Medulla oblongata (tissue), 1 donor: ENCODE measurements at regions not wholly inside any gene's neighbourhood (a gene's known extent, or its start where the extent isn't known, plus 50 kb on each side); places are given as distances from the start of the nearest gene placed in this dataset.

ENCODE experiments used
- DNase-seq: peaks from one replicate; pipeline ENCODE4 v3.0.0-alpha.2; 2015; ENCODE audit errors: extremely low spot score

DNA sequence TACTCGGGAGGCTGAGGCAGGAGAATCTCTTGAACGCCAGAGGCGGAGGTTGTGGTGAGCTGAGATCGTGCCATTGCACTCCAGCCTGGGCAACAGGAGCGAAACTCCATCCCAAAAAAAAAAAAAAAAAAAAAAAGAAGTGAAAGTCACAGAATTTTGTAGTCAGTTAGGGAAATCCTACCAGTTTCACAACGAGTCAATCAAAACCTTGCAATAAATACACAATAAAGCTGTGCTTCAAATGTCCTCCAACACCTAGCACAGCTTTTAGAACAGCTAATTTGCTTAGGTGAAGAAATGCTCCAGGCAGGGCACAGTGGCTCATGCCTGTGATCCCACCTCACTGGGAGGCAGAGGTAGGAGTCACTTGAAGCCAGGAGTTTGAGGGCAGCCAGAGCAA, 112.8 kb upstream of the ATF7IP start:
- DNase-seq: no peak

DNA sequence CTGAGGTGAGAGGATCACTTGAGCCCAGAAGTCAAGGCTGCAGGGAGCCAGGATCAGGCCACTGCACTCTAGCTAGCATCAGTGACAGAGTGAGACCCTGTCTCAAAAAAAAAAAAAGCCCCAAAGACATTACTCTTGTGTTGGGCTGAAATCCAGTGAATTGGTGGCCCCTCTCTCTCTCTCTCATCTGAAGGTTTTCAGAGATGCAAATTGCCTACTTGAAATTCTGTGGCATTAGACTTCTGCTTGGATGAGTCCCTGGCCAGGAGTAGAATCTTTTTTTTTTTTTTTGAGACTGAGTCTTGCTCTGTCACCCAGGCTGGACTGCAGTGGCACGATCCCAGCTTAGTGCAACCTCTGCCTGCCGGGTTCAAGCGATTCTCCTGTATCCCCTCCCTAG, 112.0 kb upstream of the ATF7IP start:
- DNase-seq: no peak

DNA sequence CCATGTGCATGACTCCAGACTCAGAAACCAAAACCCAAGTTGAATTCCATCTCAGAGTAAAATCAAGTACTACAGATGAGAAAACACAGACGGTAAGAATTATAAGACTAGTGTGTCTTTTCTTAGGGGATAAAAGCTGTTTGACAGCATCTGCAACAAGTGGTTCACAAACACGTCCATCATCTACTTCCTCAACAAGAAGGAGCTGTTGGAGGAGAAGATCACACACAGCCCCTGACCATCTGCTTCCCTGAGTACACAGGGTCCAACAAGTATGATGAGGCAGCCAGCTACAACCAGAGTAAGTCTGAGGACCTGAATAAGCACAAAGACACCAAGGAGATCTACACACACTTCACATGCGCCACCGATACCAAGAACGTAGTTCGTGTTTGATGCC, 110.7 kb upstream of the ATF7IP start:
- DNase-seq: no peak

DNA sequence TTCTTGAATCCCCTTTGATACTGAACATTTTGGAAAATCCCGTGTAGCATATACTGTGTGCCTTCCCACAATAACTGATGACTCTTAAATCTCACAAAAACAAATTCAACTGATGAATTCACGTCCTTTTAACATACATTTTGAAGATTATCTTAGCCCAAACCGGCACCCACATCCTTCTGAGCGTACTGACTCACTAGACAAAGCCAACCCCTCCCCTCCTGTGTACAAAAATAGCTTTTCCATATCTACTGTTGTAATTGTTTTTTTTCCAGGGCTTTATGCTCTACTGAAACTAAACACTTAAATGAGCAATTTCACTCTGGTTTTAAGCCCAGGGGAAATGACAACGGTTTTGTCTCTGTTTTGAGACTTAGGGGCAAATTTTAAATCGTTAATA, 109.4 kb upstream of the ATF7IP start:
- no peak for DNase-seq

DNA sequence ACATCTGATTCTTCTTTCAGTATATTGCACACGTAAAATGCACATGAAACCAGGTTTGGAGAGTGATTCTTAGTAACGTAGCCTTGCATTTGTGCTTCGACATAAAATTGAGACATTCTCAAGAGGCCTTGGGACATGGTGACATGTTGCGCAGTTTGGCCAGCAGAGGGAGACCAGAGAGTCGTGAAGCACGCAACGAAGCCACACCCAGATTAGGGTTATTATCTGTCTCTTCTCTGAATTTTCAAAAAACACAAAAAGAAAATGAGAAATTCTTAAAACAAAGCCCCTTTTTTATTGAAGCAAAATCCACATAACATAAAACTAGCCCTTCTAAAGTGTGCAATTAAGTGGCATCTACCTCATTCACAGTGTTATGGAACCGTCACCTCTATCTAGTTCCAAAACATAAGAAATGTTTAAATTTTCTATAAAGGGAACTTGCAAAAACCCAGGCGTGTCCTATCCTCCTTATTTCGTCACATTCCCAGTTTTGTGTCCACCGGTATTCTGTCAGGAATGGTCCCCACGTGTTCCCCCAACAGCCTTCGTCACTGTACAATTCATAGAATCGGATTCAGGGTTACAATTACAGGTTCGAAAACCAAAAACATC, 108.8 kb upstream of the ATF7IP start:
- peak; percentile 77 for DNase-seq

DNA sequence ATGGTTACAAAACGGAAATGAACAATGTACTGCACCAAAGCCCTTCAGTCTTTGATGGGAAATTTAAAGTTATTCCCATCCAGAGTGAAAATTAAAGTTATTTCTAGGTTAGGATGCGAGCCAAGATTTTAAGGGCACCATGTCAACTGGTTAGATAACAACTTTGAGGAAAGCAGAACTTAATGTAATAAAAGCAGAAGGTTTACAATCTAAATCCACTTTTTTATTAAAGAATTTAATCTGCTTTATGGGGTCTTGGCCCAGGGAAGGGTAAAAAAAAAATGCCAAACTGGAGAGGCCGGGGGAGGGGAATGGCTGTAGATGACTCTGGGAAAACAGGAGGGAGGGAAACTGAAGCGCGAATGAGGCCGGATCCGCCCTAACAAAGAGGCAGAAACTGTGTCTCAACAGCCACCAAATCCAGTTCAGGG, 108.2 kb upstream of the ATF7IP start:
- DNase-seq: no peak

DNA sequence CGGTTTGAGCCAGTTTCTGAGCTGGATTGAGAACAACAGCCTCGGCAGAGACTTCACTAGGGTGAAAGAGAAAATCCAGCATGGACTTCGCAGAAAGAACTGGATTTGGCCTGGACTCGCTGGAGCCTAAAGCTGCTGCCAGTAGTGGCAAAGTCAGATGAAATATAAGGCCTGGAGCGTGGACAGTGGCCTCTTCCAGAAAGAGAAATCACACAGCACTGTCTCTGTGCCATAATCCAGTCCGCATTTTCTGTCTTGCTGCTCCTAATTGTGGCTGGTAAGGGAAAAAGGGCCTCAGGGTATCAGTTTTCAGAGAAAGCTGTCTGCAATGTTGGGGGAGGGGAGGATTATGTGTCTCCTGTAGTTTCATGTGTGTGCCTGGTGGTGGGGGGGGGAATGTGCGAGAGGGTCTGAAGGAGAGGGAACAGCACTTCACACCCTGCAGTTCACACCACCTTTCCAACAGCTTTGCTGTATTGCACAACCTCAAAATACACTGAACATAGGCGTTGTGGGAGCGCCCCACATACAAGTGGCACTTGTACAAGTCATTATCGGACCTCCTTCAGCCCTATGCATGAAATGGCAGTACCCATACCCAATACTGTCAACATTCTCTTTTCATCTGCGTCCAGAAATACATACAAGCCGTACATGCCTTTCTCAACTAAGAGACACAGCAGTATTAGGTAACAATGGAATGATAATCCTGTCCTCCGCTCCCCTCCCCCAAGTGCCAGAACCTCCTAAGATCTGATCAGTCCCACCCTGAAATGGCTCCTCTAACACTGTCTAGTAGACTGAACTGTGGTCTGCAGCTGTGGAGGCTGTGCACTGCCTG, 107.5 kb upstream of the ATF7IP start:
- DNase-seq: peak; percentile 97

DNA sequence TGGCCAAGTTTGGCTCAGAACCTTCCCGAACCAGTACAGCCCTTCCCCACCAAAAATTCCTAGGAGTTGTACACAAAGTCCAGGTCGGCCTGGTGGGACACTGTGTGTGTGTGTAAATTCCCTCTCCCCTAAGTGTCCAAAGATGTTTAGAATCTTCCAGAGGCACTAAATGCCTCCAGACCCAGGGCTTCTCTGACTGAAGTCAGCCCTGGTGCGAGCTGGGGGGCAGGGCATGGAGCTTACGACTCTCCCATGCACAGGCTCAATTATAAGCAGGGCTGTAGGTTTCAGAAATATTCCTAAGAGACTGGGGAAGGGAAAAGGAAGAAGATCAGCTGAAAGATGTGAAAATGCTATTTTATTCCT, 106.9 kb upstream of the ATF7IP start:
- no peak for DNase-seq

DNA sequence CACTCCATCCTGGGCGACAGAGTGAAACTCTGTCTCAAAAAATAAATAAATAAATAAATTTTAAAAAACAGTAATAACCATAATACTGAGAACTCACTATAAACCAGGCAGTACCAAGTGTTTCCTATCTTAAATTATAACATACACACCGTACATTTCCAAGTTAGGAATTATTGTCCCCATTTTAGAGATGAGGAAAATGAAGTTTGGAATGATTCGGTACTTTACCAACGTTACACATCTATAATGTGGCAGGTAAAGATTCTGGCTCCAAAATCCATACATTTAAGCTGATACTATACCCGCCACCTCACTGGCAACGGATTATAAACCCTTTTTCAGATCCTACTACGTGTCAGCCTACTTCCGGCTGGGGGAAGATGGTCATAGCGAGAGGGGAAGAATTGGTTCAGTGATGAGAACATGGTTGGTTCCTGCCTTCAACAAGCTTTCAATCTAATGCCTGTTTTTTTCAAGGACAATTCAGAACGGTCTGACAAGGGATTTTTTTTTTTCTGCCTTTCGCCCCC, 105.9 kb upstream of the ATF7IP start:
- no peak for DNase-seq

DNA sequence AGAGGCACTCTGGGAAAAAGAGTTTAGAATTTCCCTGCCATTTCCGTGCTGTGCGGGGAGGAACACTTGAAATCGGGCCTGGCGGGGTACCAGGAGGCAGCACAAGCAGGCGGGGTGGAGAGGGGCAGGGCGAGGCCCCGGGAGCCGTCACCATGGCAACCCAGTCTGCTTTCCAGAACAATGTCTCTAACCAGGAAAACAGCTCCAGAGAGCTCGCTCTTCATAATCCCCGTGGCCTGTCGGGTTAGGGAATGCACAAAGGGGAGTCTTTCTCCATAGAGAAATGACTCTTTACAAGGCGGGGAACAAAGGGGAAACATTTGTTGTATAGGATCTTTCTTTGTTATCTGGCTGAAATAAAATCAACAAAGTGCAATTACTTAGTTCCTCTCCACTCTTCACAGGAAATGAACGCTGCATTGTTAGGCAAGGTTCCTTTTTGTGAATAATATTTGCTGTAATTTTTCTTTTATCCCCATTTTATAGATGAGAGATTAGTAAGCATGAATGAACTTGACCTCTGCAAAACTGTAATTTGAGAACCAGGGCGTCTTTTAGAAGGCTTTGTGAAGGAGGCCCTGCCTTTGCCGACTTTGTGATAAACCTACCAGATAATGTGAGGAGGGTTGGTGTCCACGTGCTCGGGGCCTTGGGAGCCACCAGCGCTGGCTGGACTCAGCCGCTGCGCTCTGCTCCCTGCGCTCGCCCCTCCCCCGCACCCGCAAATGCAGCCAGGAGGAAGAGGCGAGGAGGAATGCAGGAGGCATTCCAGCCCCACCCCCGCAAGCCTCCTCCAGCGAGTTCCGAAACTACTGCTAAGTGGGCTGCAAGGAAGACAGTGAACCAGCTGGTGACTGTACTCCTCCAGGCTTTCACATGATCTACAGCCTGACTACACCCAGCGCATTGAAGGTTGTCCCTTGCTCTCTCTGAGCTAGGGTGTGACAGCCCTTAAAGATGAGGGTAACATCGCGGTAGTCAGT, 105.2 kb upstream of the ATF7IP start:
- peak; percentile 85 for DNase-seq

DNA sequence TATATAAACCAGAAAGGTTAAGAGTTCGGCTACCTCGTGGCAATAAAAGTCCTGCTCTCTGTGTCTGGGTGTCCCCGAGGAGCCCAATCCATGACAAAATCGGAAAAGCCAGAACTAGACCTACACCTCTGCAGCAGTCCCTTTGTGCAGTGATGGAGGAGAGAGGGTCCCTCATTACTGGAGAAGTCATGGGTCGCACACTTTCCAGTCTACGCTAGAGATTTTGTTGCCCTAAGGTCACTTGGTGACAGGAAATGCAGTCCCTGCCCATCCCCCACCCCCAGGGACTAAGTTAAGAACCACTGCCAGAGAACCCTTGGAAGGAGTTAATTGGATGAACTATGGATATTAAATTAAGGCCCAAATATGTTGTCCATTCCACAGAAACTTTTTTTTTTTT, 104.4 kb upstream of the ATF7IP start:
- DNase-seq: no peak

DNA sequence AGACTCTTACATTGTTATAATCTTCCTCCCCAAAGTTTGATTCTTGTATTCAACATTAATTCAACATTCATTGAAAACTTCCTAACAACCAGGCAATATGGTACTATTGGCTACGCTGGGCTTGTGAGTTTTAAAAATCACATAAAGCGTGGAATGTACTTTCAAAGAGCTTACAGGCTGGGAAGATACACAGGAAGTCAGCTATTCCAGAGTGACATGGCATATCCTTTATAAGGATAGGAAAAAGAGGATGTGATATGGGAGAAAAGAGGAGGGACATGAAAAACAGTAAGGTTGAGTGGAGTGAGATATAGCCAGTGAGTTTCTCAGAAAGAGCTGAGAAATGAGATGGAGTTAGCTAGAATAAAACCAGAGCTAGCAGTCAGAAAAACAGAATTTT, 103.6 kb upstream of the ATF7IP start:
- no peak for DNase-seq

DNA sequence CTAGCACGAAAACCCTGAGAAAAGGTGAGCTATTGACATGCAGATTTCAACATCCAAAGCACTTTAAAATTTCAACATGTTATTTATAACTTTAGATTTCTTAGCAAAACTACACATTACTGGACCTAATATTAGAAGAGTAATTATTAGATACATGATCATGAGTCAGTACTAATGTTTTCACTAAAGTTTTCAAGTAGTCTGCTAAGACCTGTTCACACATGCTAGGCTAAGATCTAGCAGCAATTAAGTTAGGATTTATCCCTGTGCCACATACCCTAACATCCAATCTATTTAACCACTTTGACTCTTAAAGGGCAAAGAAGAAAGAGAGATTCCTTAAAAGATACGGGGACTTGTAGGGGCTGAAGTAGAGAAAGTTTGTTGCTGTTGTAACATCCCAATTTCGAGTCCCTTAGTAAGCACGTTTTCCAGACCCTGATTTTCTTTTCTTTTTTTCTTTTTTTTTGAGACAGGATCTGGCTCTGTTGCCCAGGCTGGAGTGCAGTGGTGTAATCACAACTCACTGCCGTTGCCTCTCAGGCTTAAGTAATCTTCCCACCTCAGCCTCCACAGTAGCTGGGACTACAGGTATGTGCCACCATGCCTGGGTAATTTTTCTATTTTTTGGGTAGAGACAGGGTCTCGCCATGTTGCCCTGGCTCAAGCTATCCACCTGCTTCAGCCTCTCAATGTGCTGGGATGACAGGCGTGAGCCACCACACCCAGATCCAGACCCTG, 102.5 kb upstream of the ATF7IP start:
- DNase-seq: no peak

DNA sequence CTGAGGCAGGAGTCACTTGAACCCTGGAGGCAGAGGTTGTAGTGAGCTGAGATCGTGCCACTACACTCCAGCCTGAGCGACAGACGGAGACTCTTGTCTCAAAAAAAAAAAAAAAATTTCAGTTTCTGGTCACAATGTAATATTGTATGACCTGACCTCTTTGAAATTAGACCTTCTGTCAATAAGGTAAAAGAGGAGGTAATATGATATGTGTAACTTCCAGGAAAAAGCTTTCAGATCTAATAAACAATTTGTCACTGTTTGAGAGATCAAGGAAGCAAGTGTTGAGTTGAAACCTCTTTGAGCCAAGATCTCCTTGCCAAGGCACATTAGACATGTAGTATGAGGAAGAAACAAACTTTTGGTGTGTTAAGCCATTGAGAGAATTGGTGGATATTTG, 101.7 kb upstream of the ATF7IP start:
- no peak for DNase-seq

DNA sequence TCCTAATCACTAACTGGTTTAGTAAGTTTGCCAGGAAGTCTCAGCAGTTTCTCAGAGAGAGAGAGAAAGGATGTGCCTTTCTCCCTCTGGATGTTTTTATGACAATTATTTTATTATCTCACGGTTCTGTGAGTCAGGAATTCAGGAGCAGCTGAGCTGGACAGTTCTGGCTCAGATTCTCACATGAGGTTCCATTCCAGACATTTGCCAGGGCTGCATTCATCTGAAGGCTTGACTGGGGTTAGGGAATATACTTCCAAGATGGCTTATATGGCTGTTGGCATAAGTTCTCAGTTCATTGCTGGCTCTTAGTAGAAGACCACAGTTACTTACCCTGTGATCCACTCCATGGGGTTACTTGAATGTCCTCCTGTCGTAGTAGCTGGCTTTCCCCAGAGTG, 101.2 kb upstream of the ATF7IP start:
- no peak for DNase-seq

DNA sequence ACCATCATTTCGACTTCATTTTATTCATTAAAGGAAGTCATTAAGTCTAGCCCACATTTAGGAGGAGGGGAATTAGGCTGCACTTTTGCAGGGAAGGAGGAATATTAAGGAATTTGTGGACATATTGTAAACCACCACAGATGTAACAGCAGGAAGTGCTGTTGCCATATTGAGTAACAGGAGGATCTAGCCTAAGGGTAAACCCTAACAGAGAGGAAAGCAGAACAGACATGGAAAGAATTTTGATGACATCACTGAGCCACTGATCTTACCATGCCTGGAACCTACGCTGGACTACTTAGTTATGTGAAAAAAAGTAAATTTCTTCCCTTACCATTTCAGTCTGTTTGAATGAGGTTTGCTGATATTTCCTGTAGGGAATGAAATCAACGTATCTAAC, 100.7 kb upstream of the ATF7IP start:
- DNase-seq: no peak

DNA sequence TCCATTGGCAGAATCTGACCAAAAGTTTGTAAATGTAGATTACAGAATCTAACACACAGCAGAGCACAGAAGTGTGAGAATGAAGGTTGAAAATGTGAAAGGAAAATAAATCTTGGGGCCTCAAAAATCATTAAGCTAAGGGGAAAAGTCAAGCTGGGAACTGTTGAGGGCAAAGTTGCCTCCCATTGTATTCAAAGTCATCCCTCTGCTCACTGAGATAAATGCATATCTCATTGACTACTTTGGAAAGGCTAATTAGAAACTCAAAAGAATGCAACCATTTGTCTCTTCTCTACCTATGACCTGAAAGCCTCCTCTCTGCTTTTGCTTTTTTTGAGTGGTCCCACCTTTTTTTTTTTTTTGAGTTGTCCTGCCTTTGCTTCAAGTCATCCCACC, 97.4 kb upstream of the ATF7IP start:
- DNase-seq: no peak

DNA sequence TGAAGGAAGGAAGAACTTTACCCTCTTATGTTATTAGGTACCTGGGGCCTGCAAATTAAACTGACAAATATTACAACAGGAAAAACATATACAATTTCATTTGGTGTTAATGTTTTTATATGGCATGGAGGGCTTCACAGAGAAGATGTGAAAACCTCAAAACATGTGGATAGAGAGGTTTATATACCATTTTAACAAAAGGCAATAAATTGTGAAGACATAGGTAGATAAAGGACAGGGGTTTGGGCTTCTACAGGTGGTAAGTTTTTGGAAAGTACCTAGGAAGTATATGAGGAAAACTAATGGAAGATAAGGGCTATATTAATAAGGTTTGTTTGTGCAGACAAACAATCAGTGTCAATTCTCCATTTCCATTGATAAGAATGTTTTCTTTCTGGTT, 95.1 kb upstream of the ATF7IP start:
- no peak for DNase-seq

DNA sequence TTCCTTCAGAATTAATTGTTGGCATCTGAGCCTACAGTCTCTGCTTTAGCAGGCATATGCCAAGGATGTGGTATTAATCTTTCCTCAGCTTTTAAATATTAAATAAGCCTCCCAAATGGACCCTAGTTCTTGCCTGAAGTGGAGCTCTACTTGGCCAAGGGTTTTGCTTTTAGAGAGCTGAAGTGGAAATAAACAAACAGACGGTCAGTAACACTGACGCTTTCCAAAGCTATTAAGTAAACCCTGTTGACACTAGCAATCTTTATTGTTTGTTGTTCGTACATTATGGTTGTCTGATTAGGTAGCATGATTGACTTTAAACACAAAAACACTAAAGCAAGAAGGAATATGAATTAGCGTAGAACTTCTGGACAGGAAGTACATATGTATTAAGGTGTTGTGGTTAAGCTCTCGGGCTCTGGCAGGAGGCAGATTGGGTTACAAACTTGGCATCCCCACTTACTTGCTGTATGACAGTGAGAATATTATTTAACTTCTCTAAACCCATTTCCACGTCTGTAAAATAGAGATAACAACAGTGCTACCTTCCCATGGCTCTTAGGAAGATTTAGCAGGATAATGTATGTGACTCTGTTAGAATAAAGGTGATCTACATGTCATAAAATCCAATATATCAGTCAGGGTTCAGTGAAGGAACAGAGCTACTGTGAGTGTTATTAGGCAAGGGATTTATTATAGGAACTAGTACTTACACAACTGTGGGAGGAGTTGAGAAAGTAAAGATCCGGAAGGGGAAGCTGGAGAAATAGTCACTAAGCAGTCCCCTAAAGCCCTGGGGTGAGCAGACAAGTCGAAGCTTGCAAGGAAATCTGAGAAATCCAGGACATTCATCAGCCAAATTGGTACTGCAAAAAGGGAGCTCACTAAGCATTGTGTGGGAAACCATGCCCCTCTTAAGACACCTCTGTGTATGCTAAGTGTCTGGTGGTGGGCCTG, 92.2 kb upstream of the ATF7IP start:
- DNase-seq: peak; percentile 70

DNA sequence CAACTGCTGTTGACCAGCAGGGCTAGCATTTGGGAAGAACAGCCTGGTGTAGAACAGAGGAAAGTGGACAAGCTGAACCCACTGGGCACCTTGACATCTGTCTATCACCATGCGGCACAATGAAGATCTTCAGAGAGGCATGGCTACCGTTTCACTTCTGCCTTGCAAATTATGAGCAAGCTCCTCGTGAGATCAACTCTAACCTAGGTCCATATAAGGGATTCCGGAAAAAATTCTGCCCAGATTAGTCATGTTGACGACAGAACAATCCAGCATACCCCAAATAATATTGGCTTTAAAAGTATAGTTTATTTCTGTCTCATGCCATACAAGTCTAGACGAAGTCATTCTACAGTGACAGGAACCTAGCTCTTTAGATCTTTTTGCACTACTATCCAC, 91.6 kb upstream of the ATF7IP start:
- DNase-seq: no peak
